Loucy (cell line): ENCODE measurements at regions not wholly inside any gene's neighbourhood (a gene's known extent, or its start where the extent isn't known, plus 50 kb on each side); places are given as distances from the start of the nearest gene placed in this dataset.

ENCODE experiments used
- EZH2phosphoT487 ChIP-seq: fragments of 200-600 bp; IDR thresholded peaks from 2 replicates; pipeline ENCODE4 v1.6.1; 2018; ENCODE audit warnings: antibody characterized with exemption, mild to moderate bottlenecking, moderate library complexity, borderline replicate concordance
- TF ChIP-seq, protein P1 (sequence below): fragments of 200-600 bp; sonication (generic); conservative IDR thresholded peaks from 2 replicates; pipeline ENCODE4 v1.5.1; 2014; ENCODE audit warnings: mild to moderate bottlenecking, antibody characterized with exemption, low read length

DNA sequence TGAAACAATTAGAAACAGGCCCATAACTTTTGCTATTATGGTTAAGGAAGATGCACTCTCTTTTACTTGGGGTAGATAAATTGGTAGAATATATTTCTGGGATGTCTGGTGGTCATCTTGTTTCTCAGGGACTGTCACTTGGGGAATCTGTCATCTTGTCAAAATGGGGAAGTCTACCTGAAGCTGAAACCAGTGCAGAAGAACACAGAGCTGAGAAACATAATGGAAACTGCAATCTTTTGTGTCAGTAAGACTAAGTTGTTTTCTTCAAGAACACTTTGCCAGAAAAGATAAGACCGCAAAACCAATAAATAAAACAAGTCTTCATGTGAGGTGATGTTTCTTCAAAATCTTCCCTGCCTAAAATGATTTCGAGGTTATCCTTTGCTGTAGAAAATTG, 92.0 kb downstream of the NAA11 start:
- TF ChIP-seq, protein P1, sequence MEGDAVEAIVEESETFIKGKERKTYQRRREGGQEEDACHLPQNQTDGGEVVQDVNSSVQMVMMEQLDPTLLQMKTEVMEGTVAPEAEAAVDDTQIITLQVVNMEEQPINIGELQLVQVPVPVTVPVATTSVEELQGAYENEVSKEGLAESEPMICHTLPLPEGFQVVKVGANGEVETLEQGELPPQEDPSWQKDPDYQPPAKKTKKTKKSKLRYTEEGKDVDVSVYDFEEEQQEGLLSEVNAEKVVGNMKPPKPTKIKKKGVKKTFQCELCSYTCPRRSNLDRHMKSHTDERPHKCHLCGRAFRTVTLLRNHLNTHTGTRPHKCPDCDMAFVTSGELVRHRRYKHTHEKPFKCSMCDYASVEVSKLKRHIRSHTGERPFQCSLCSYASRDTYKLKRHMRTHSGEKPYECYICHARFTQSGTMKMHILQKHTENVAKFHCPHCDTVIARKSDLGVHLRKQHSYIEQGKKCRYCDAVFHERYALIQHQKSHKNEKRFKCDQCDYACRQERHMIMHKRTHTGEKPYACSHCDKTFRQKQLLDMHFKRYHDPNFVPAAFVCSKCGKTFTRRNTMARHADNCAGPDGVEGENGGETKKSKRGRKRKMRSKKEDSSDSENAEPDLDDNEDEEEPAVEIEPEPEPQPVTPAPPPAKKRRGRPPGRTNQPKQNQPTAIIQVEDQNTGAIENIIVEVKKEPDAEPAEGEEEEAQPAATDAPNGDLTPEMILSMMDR: no peak
- TF ChIP-seq EZH2phosphoT487: no peak
